A549 (cell line): ENCODE measurements at regions not wholly inside any gene's neighbourhood (a gene's known extent, or its start where the extent isn't known, plus 50 kb on each side); places are given as distances from the start of the nearest gene placed in this dataset.

ENCODE experiments used
- ATAC-seq, 2 experiments: fragments of 200-7000 bp in 1 of 2; fragments of >200 bp in 1 of 2; cut with Nextera tagmentation in 1 of 2; cut with Tn5 transposase in 1 of 2; 3 replicates each; pipeline versions ENCODE4 v1.8.0 to v1.9.1; 2018 to 2020; ENCODE audit warnings: mild to moderate bottlenecking in 1 of 2, moderate library complexity in 1 of 2
- CTCF ChIA-PET: fragments of 300-600 bp; sonication (Branson Sonifier 250); formaldehyde crosslinking; extraction: SDS; loops from one replicate; lab custom pipeline; 2021; ENCODE audit warnings: antibody characterized with exemption, inconsistent platforms; lab: Yijun Ruan, JAX
- POLR2A ChIA-PET: fragments of 350-600 bp; formaldehyde crosslinking; extraction: SDS; loops from one replicate; lab custom pipeline; 2021; ENCODE audit warnings: antibody characterized with exemption, inconsistent platforms; lab: Yijun Ruan, JAX
- DNase-seq, 2 experiments: peaks; one replicate each; pipeline versions ENCODE4 v3.0.0 to v3.0.0-alpha.2; 2011 to 2016; ENCODE audit warnings: low read depth in 1 of 2, low spot score in 1 of 2
- FAIRE-seq: peaks from 2 replicates; lab custom pipeline; 2011; peaks lifted over from hg19 to GRCh38; lab: Jason Lieb, UNC
- H3K27ac ChIP-seq, 2 experiments: fragments of >200 bp; sonication (Bioruptor Twin); formaldehyde crosslinking; 3 replicates each; pipeline ENCODE4 v1.5.1; 2016 to 2017
- H3K4me1 ChIP-seq: fragments of >200 bp; sonication (Bioruptor Twin); formaldehyde crosslinking; 3 replicates; pipeline ENCODE4 v1.6.1; 2016
- H3K4me2 ChIP-seq: fragments of >200 bp; sonication (Bioruptor Twin); formaldehyde crosslinking; 3 replicates; pipeline ENCODE4 v1.6.1; 2016
- H3K4me3 ChIP-seq: fragments of >200 bp; sonication (Bioruptor Twin); formaldehyde crosslinking; 3 replicates; pipeline ENCODE4 v1.5.1; 2016
- H3K9me3 ChIP-seq: fragments of >200 bp; sonication (Bioruptor Twin); formaldehyde crosslinking; 3 replicates; pipeline ENCODE4 v1.6.1; 2016
- BHLHE40 ChIP-seq: IDR thresholded peaks from 2 replicates; pipeline ENCODE4 v1.6.1; 2012; ENCODE audit warnings: low read depth, low read length, inconsistent platforms
- CBX8 ChIP-seq: fragments of 200-600 bp; sonication (generic); IDR thresholded peaks from 2 replicates; pipeline ENCODE4 v1.6.1; 2016
- EHF ChIP-seq: fragments of 250-450 bp; sonication (Bioruptor Pico); IDR thresholded peaks from 2 replicates; pipeline ENCODE4 v1.5.0; 2020; ENCODE audit warnings: mild to moderate bottlenecking
- ELK1 ChIP-seq: fragments of 150-350 bp; IDR thresholded peaks from 2 replicates; pipeline ENCODE4 v1.6.1; 2014; ENCODE audit warnings: low read depth, mild to moderate bottlenecking, low read length
- EP300 ChIP-seq, 2 experiments: fragments of >200 bp; sonication (Bioruptor Twin); formaldehyde crosslinking; IDR thresholded peaks; 2 replicates in 1 of 2; 3 replicates in 1 of 2; pipeline ENCODE4 v1.6.1; 2016 to 2017
- ESRRA ChIP-seq: fragments of 150-350 bp; IDR thresholded peaks from 2 replicates; pipeline ENCODE4 v1.6.1; 2014; ENCODE audit warnings: mild to moderate bottlenecking, low read length, borderline replicate concordance
- FOSB ChIP-seq: fragments of 250-450 bp; sonication (Bioruptor Pico); IDR thresholded peaks from 2 replicates; pipeline ENCODE4 v1.5.0; 2020; ENCODE audit warnings: mild to moderate bottlenecking, moderate library complexity
- FOXS1 ChIP-seq: fragments of 250-450 bp; sonication (Bioruptor Pico); IDR thresholded peaks from 2 replicates; pipeline ENCODE4 v1.5.0; 2020; ENCODE audit warnings: mild to moderate bottlenecking, moderate library complexity
- HOXA7 ChIP-seq: fragments of 250-450 bp; sonication (Bioruptor Pico); IDR thresholded peaks from 2 replicates; pipeline ENCODE4 v1.5.0; 2020; ENCODE audit warnings: mild to moderate bottlenecking, moderate library complexity
- JUN ChIP-seq, 2 experiments: fragments of >200 bp; sonication (Bioruptor Twin); formaldehyde crosslinking; IDR thresholded peaks; 2 replicates in 1 of 2; 3 replicates in 1 of 2; pipeline ENCODE4 v1.6.1; 2016 to 2017
- JUNB ChIP-seq: fragments of >200 bp; sonication (Bioruptor Twin); formaldehyde crosslinking; IDR thresholded peaks from 2 replicates; pipeline ENCODE4 v1.6.1; 2016
- KDM1A ChIP-seq: fragments of 200-600 bp; sonication (generic); IDR thresholded peaks from 2 replicates; pipeline ENCODE4 v1.6.1; 2016; ENCODE audit warnings: low read depth, mild to moderate bottlenecking
- NPAS2 ChIP-seq: fragments of 250-450 bp; sonication (Bioruptor Pico); IDR thresholded peaks from 2 replicates; pipeline ENCODE4 v1.8.0; 2022; ENCODE audit warnings: mild to moderate bottlenecking, moderate library complexity, borderline replicate concordance
- NR3C1 ChIP-seq: fragments of >200 bp; sonication (Bioruptor Twin); formaldehyde crosslinking; IDR thresholded peaks from 3 replicates; pipeline ENCODE4 v1.6.1; 2017
- RARB ChIP-seq: fragments of 250-450 bp; sonication (Bioruptor Pico); IDR thresholded peaks from 2 replicates; pipeline ENCODE4 v1.8.0; 2021; ENCODE audit warnings: mild to moderate bottlenecking, moderate library complexity
- RCOR1 ChIP-seq: fragments of 150-350 bp; IDR thresholded peaks from 2 replicates; pipeline ENCODE4 v1.6.1; 2014; ENCODE audit warnings: antibody characterized with exemption, low read length, low read depth
- ZC3H11A ChIP-seq: fragments of 450-650 bp; IDR thresholded peaks from 2 replicates; pipeline ENCODE4 v1.6.1; 2014; ENCODE audit warnings: antibody characterized with exemption, mild to moderate bottlenecking
- ZNF302 ChIP-seq: fragments of 250-450 bp; sonication (Bioruptor Pico); IDR thresholded peaks from 2 replicates; pipeline ENCODE4 v1.9.0; 2021; ENCODE audit warnings: inconsistent platforms, mild to moderate bottlenecking, moderate library complexity
- WGBS: methylation state at CpG from one replicate; pipeline ENCODE4 v1.1.6; 2017; ENCODE audit errors: missing lambda C conversion rate; 5-methylcytosine and 5-hydroxymethylcytosine counted together
- TF ChIP-seq, protein P1 (sequence below): IDR thresholded peaks from 2 replicates; pipeline ENCODE4 v1.6.1; 2012
- TF ChIP-seq, protein P2 (sequence below): fragments of 450-650 bp; IDR thresholded peaks from 2 replicates; pipeline ENCODE4 v1.6.1; 2014; ENCODE audit warnings: antibody characterized with exemption
- TF ChIP-seq, protein P3 (sequence below): fragments of >200 bp; sonication (Bioruptor Twin); formaldehyde crosslinking; IDR thresholded peaks from 3 replicates; pipeline ENCODE4 v1.5.1; 2016
- TF ChIP-seq, protein P4 (sequence below): IDR thresholded peaks from 2 replicates; pipeline ENCODE4 v1.6.1; 2012
- TF ChIP-seq, protein P5 (sequence below): fragments of >200 bp; sonication (Bioruptor Twin); formaldehyde crosslinking; IDR thresholded peaks from 3 replicates; pipeline ENCODE4 v1.6.1; 2016

- WGBS, result 4% methylated on average over 2 of the region's 2 CpGs
- no peak overlapping the region for H3K4me3 ChIP-seq
- H3K27ac ChIP-seq, result no peak overlapping the region
- CTCF ChIA-PET, result interaction anchor here (0.9 to 1.5 kb wide), 3 partner anchors 12 to 377 kb away, joined by 3 to 5 read pairs (median 3); no protein-coding TSS in a partner anchor
- DNase-seq (no peak), ATAC-seq (no peak), FAIRE-seq (peak; percentile 18)
- POLR2A ChIA-PET, result no interaction called here
- H3K9me3 ChIP-seq, result no peaks in the 10 kb centered on the region
- H3K4me2 ChIP-seq, result no peak overlapping the region
- TF ChIP-seq, protein P1, sequence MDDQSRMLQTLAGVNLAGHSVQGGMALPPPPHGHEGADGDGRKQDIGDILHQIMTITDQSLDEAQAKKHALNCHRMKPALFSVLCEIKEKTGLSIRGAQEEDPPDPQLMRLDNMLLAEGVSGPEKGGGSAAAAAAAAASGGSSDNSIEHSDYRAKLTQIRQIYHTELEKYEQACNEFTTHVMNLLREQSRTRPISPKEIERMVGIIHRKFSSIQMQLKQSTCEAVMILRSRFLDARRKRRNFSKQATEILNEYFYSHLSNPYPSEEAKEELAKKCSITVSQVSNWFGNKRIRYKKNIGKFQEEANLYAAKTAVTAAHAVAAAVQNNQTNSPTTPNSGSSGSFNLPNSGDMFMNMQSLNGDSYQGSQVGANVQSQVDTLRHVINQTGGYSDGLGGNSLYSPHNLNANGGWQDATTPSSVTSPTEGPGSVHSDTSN, result no peak
- TF ChIP-seq, protein P2, sequence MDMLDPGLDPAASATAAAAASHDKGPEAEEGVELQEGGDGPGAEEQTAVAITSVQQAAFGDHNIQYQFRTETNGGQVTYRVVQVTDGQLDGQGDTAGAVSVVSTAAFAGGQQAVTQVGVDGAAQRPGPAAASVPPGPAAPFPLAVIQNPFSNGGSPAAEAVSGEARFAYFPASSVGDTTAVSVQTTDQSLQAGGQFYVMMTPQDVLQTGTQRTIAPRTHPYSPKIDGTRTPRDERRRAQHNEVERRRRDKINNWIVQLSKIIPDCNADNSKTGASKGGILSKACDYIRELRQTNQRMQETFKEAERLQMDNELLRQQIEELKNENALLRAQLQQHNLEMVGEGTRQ, result no peak
- H3K4me1 ChIP-seq, result peaks cover 8% of the 10 kb centered on the region; the same call in 1 of the 3 replicates
These were observed 247.1 kb downstream of the SYK start for GRCh38 chr9:91048749-91049148.

GRCh38 chr9:91053824-91054223, 252.2 kb downstream of the SYK start:
- FAIRE-seq (no peak), DNase-seq (no peak), ATAC-seq (no peak)
- TF ChIP-seq JUNB, result no peak
- TF ChIP-seq FOXS1 (CRISPR knock-in tag), result no peak
- TF ChIP-seq, protein P3, sequence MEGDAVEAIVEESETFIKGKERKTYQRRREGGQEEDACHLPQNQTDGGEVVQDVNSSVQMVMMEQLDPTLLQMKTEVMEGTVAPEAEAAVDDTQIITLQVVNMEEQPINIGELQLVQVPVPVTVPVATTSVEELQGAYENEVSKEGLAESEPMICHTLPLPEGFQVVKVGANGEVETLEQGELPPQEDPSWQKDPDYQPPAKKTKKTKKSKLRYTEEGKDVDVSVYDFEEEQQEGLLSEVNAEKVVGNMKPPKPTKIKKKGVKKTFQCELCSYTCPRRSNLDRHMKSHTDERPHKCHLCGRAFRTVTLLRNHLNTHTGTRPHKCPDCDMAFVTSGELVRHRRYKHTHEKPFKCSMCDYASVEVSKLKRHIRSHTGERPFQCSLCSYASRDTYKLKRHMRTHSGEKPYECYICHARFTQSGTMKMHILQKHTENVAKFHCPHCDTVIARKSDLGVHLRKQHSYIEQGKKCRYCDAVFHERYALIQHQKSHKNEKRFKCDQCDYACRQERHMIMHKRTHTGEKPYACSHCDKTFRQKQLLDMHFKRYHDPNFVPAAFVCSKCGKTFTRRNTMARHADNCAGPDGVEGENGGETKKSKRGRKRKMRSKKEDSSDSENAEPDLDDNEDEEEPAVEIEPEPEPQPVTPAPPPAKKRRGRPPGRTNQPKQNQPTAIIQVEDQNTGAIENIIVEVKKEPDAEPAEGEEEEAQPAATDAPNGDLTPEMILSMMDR, result no peak
- no peak for TF ChIP-seq ESRRA
- TF ChIP-seq NPAS2 (CRISPR knock-in tag), result no peak
- TF ChIP-seq RCOR1, result no peak
- no peak for TF ChIP-seq EHF (CRISPR knock-in tag)
- TF ChIP-seq, protein P4, sequence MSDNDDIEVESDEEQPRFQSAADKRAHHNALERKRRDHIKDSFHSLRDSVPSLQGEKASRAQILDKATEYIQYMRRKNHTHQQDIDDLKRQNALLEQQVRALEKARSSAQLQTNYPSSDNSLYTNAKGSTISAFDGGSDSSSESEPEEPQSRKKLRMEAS, result no peak
- TF ChIP-seq FOSB, result no peak
- no peak for TF ChIP-seq ZC3H11A
- TF ChIP-seq RARB (CRISPR knock-in tag), result no peak
- TF ChIP-seq, protein P5, sequence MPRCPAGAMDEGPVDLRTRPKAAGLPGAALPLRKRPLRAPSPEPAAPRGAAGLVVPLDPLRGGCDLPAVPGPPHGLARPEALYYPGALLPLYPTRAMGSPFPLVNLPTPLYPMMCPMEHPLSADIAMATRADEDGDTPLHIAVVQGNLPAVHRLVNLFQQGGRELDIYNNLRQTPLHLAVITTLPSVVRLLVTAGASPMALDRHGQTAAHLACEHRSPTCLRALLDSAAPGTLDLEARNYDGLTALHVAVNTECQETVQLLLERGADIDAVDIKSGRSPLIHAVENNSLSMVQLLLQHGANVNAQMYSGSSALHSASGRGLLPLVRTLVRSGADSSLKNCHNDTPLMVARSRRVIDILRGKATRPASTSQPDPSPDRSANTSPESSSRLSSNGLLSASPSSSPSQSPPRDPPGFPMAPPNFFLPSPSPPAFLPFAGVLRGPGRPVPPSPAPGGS, result no peak
- no peak for TF ChIP-seq HOXA7 (CRISPR knock-in tag)
- TF ChIP-seq KDM1A, result no peak
- TF ChIP-seq JUN (IDR thresholded peaks at IDR 0.05), result no peak
- TF ChIP-seq ZNF302, result no peak
- no peak overlapping the region for H3K4me3 ChIP-seq
- no peak overlapping the region for H3K4me2 ChIP-seq
- no peak overlapping the region for H3K27ac ChIP-seq
- 86% methylated on average over 2 of the region's 2 CpGs for WGBS
- ChIA-PET CTCF (no interaction called here), POLR2A (no interaction called here)
- H3K9me3 ChIP-seq, result no peaks in the 10 kb centered on the region
- peaks cover under 1% of the 10 kb centered on the region; the same call in 1 of the 3 replicates for H3K4me1 ChIP-seq

DNA sequence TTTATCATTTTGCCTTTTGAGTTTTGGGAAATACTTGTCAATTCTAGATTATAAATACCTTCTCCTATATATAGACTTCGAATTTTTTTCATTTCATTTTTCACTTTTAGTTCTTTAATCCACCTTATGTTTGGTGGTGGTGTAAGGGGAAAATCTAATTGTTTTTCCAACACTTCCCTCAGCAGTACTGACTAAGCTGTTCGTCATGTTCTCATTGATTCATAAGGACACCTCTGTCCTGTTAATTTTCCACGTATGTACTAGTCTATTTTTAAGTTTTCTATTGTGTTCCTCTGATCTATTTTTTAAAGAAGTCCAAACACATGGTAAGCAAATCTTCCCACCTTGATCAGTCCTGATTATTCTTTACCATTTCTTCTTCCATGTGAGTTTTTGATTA, 254.2 kb downstream of the SYK start:
- Histone ChIP-seq H3K27ac (no peak overlapping the region), H3K4me1 (peaks cover 15% of the 10 kb centered on the region), H3K4me2 (no peak overlapping the region), H3K4me3 (no peak overlapping the region), H3K9me3 (no peaks in the 10 kb centered on the region)
- 44% methylated on average over 3 of the region's 3 CpGs for WGBS
- TF ChIP-seq, protein P5, result no peak
- no peak for TF ChIP-seq EP300 (IDR thresholded peaks at IDR 0.05)
- no peak for TF ChIP-seq NR3C1
- no peak for TF ChIP-seq ELK1
- TF ChIP-seq BHLHE40, result no peak
- no peak for TF ChIP-seq EHF (CRISPR knock-in tag)
- TF ChIP-seq CBX8, result no peak
- no peak for TF ChIP-seq RCOR1
- FAIRE-seq (no peak), ATAC-seq (no peak), DNase-seq (no peak)
- CTCF ChIA-PET, result no interaction called here
- POLR2A ChIA-PET, result no interaction called here
